ENCODE measurements at regions not wholly inside any gene's neighbourhood (a gene's known extent, or its start where the extent isn't known, plus 50 kb on each side); places are given as distances from the start of the nearest gene placed in this dataset.

- no peak for DNase-seq
Measured at GRCh38 chr5:169350759-169351240, 49.9 kb upstream of the SLIT3 start.

Data from inflammatory macrophage treated with lipopolysaccharide for 1 hour (primary cell).